GM23338 (cell line): ENCODE measurements at regions not wholly inside any gene's neighbourhood (a gene's known extent, or its start where the extent isn't known, plus 50 kb on each side); places are given as distances from the start of the nearest gene placed in this dataset.

Experiments
- ATAC-seq: fragments of 200-7000 bp; cut with Tn5 transposase; 3 replicates; pipeline ENCODE4 v1.9.1; 2020
- DNase-seq: peaks from one replicate; pipeline ENCODE4 v3.0.0-alpha.2; 2015; ENCODE audit warnings: low spot score
- H2AFZ ChIP-seq: fragments of 200-600 bp; sonication (generic); 2 replicates; pipeline ENCODE4 v1.8.0; 2016; ENCODE audit warnings: antibody characterized with exemption, mild to moderate bottlenecking, moderate library complexity
- H3F3A ChIP-seq: fragments of 200-600 bp; sonication (generic); replicated peaks from 2 replicates; pipeline ENCODE4 v1.8.0; 2017; ENCODE audit warnings: antibody characterized with exemption, mixed run types, low read depth
- H3K27ac ChIP-seq: fragments of 200-600 bp; sonication (generic); 2 replicates; pipeline ENCODE4 v1.6.1; 2016; ENCODE audit warnings: low read depth
- H3K27me3 ChIP-seq: fragments of 200-600 bp; sonication (generic); 2 replicates; pipeline ENCODE4 v1.8.0; 2016; ENCODE audit warnings: mild to moderate bottlenecking, mixed run types, moderate library complexity; ENCODE audit not compliant: insufficient read depth
- H3K36me3 ChIP-seq: fragments of 200-600 bp; sonication (generic); 2 replicates; pipeline ENCODE4 v1.8.0; 2016; ENCODE audit warnings: mild to moderate bottlenecking; ENCODE audit not compliant: insufficient read depth
- H3K4me1 ChIP-seq: fragments of 200-600 bp; sonication (generic); 2 replicates; pipeline ENCODE4 v1.8.0; 2016; ENCODE audit warnings: mild to moderate bottlenecking, moderate library complexity; ENCODE audit not compliant: insufficient read depth
- H3K4me2 ChIP-seq: fragments of 200-600 bp; sonication (generic); 2 replicates; pipeline ENCODE4 v1.7.1; 2017; ENCODE audit warnings: mixed run types
- H3K4me3 ChIP-seq: fragments of 200-600 bp; sonication (generic); 2 replicates; pipeline ENCODE4 v1.6.1; 2016; ENCODE audit warnings: mixed run types
- H3K79me2 ChIP-seq: fragments of 200-600 bp; sonication (generic); replicated peaks from 2 replicates; pipeline ENCODE4 v1.8.0; 2017; ENCODE audit warnings: mild to moderate bottlenecking; ENCODE audit not compliant: insufficient read depth
- H3K9me2 ChIP-seq: fragments of 200-600 bp; sonication (generic); 2 replicates; pipeline ENCODE4 v1.8.0; 2017; ENCODE audit not compliant: insufficient read depth
- H4K20me1 ChIP-seq: fragments of 200-600 bp; sonication (generic); replicated peaks from 2 replicates; pipeline ENCODE4 v1.8.0; 2017; ENCODE audit warnings: mild to moderate bottlenecking; ENCODE audit not compliant: insufficient read depth
- H3K27ac Mint-ChIP-seq: 2 replicates; pipeline ENCODE4 v1.8.0; 2020; ENCODE audit warnings: inconsistent platforms, mild to moderate bottlenecking, moderate library complexity, mixed read lengths
- H3K27me3 Mint-ChIP-seq: 3 replicates; pipeline ENCODE4 v1.8.0; 2022; ENCODE audit warnings: low read depth, mild to moderate bottlenecking, moderate library complexity, mixed read lengths, inconsistent platforms; ENCODE audit not compliant: insufficient read depth, poor library complexity
- H3K36me3 Mint-ChIP-seq: 3 replicates; pipeline ENCODE4 v1.8.0; 2021; ENCODE audit warnings: low read depth, mild to moderate bottlenecking, inconsistent platforms, moderate library complexity, mixed read lengths
- H3K4me1 Mint-ChIP-seq: 3 replicates; pipeline ENCODE4 v1.8.0; 2020; ENCODE audit warnings: mild to moderate bottlenecking, inconsistent platforms, mixed read lengths
- H3K4me3 Mint-ChIP-seq: 3 replicates; pipeline ENCODE4 v1.8.0; 2021; ENCODE audit warnings: moderate library complexity, mild to moderate bottlenecking, inconsistent platforms, mixed read lengths
- H3K9me3 Mint-ChIP-seq: 3 replicates; pipeline ENCODE4 v1.8.0; 2020; ENCODE audit warnings: moderate library complexity, mild to moderate bottlenecking, inconsistent platforms, mixed read lengths
- CREB1 ChIP-seq: fragments of 250-450 bp; sonication (Bioruptor Pico); IDR thresholded peaks from 2 replicates; pipeline ENCODE4 v1.5.0; 2020; ENCODE audit warnings: low read depth, mild to moderate bottlenecking, moderate library complexity
- CTCF ChIP-seq, 2 experiments: fragments of 200-600 bp in 1 of 2; sonication (generic) in 1 of 2; conservative IDR thresholded peaks; 2 replicates each; pipeline versions ENCODE4 v1.5.1 to v1.6.1; 2016 to 2017; ENCODE audit warnings: antibody characterized with exemption in 2 of 2, low read depth in 2 of 2, mild to moderate bottlenecking in 2 of 2, moderate library complexity in 1 of 2
- ETS1 ChIP-seq: IDR thresholded peaks from 2 replicates; pipeline ENCODE4 v1.6.1; 2016; ENCODE audit warnings: antibody characterized with exemption
- EZH2 ChIP-seq: fragments of 200-600 bp; sonication (generic); IDR thresholded peaks from one replicate; pipeline ENCODE4 v1.8.0; 2017; ENCODE audit warnings: antibody characterized with exemption, mild to moderate bottlenecking, low read depth; ENCODE audit not compliant: unreplicated experiment
- EZH2phosphoT487 ChIP-seq: fragments of 200-600 bp; sonication (generic); IDR thresholded peaks from one replicate; pipeline ENCODE4 v1.8.1; 2018; ENCODE audit warnings: antibody characterized with exemption; ENCODE audit not compliant: unreplicated experiment
- JUNB ChIP-seq: IDR thresholded peaks from one replicate; pipeline ENCODE4 v1.6.1; 2016; ENCODE audit warnings: antibody characterized with exemption; ENCODE audit not compliant: unreplicated experiment
- NANOG ChIP-seq: IDR thresholded peaks from 2 replicates; pipeline ENCODE4 v1.6.1; 2016; ENCODE audit warnings: antibody characterized with exemption, borderline replicate concordance
- POLR2AphosphoS5 ChIP-seq: IDR thresholded peaks from 2 replicates; pipeline ENCODE4 v1.6.1; 2016; ENCODE audit warnings: antibody characterized with exemption, low read depth
- REST ChIP-seq: IDR thresholded peaks from one replicate; pipeline ENCODE4 v1.6.1; 2018; ENCODE audit warnings: antibody characterized with exemption; ENCODE audit not compliant: unreplicated experiment
- STAT1 ChIP-seq: IDR thresholded peaks from one replicate; pipeline ENCODE4 v1.6.1; 2016; ENCODE audit warnings: antibody characterized with exemption; ENCODE audit not compliant: unreplicated experiment
- ZNF114 ChIP-seq: fragments of 250-450 bp; sonication (Bioruptor Pico); IDR thresholded peaks from 2 replicates; pipeline ENCODE4 v1.5.0; 2020; ENCODE audit warnings: mild to moderate bottlenecking, moderate library complexity
- ZNF331 ChIP-seq: fragments of 250-450 bp; sonication (Bioruptor Pico); IDR thresholded peaks from 2 replicates; pipeline ENCODE4 v1.5.0; 2020; ENCODE audit warnings: low read depth, mild to moderate bottlenecking, moderate library complexity
- ZNF462 ChIP-seq: fragments of 250-450 bp; sonication (Bioruptor Pico); IDR thresholded peaks from 2 replicates; pipeline ENCODE4 v1.5.0; 2020; ENCODE audit warnings: mild to moderate bottlenecking, moderate library complexity

GRCh38 chr10:120186506-120186905 lies 270.5 kb upstream of the PLPP4 start:
- no peak overlapping the region for H3K4me3 Mint-ChIP-seq
- ATAC-seq, result no peak
- no peaks in the 10 kb centered on the region for H3K36me3 Mint-ChIP-seq
- no peaks in the 10 kb centered on the region for H3K9me3 Mint-ChIP-seq
- no peak overlapping the region for H3K4me3 ChIP-seq
- no peak overlapping the region for H3K27ac Mint-ChIP-seq
- no peak for DNase-seq
- H3K4me1 ChIP-seq, result no peaks in the 10 kb centered on the region
- H3K36me3 ChIP-seq, result no peaks in the 10 kb centered on the region
- TF ChIP-seq NANOG (no peak), EZH2phosphoT487 (no peak), ZNF114 (CRISPR knock-in tag) (no peak), CREB1 (CRISPR knock-in tag) (no peak), POLR2AphosphoS5 (no peak), JUNB (no peak), EZH2 (no peak), REST (no peak), CTCF (conservative IDR thresholded peaks at IDR 0.05; ENCODE audit: low read depth in 2 of 2) (no peak), ZNF331 (CRISPR knock-in tag) (no peak), ZNF462 (CRISPR knock-in tag) (no peak), ETS1 (no peak), STAT1 (no peak)
- no peaks in the 10 kb centered on the region for H3F3A ChIP-seq
- no peaks in the 10 kb centered on the region for H3K27me3 ChIP-seq
- H3K27me3 Mint-ChIP-seq, result peaks cover 3% of the 10 kb centered on the region
- H3K4me2 ChIP-seq, result no peak overlapping the region
- H3K27ac ChIP-seq, result no peak overlapping the region
- no peaks in the 10 kb centered on the region for H4K20me1 ChIP-seq
- no peak overlapping the region for H2AFZ ChIP-seq
- H3K79me2 ChIP-seq, result no peaks in the 10 kb centered on the region
- 0 out of 2 replicates have a peak, but pooled peaks cover 8% of the 10 kb centered on the region for H3K9me2 ChIP-seq
- peaks cover under 1% of the 10 kb centered on the region; the same call in 2 of the 3 replicates for H3K4me1 Mint-ChIP-seq
